ENCODE measurements at regions not wholly inside any gene's neighbourhood (a gene's known extent, or its start where the extent isn't known, plus 50 kb on each side); places are given as distances from the start of the nearest gene placed in this dataset.

- TF ChIP-seq CTCF (IDR thresholded peaks at IDR 0.05), result no peak
- no peak for TF ChIP-seq POLR2A (IDR thresholded peaks at IDR 0.05)
Observed at GRCh38 chr1:195748969-195749368, 859.3 kb downstream of the KCNT2 start.

Measured in thyroid gland (tissue), 4 donors.